Neuronal stem cell (in vitro differentiated cells): ENCODE measurements at regions not wholly inside any gene's neighbourhood (a gene's known extent, or its start where the extent isn't known, plus 50 kb on each side); places are given as distances from the start of the nearest gene placed in this dataset.

ENCODE experiments used
- DNase-seq: peaks from one replicate; pipeline ENCODE4 v3.0.0-alpha.2; 2013; ENCODE audit warnings: low spot score
- H2AFZ ChIP-seq: one replicate; pipeline ENCODE4 v1.6.1; 2013; ENCODE audit warnings: mild to moderate bottlenecking, low read length, inconsistent platforms
- H2AK5ac ChIP-seq: 2 replicates; pipeline ENCODE4 v1.6.1; 2013; ENCODE audit warnings: low read depth, mild to moderate bottlenecking, inconsistent platforms, low read length, moderate library complexity, mixed read lengths
- H2BK120ac ChIP-seq: 2 replicates; pipeline ENCODE4 v1.6.1; 2013; ENCODE audit warnings: low read depth, mild to moderate bottlenecking, inconsistent platforms, low read length, moderate library complexity, mixed read lengths
- H2BK12ac ChIP-seq: one replicate; pipeline ENCODE4 v1.6.1; 2013; ENCODE audit warnings: low read length, inconsistent platforms
- H2BK15ac ChIP-seq: 2 replicates; pipeline ENCODE4 v1.6.1; 2013; ENCODE audit warnings: mild to moderate bottlenecking, low read length, inconsistent platforms, mixed read lengths
- H2BK5ac ChIP-seq: one replicate; pipeline ENCODE4 v1.6.1; 2013; ENCODE audit warnings: inconsistent platforms, mild to moderate bottlenecking, low read length, moderate library complexity
- H3K14ac ChIP-seq: one replicate; pipeline ENCODE4 v1.6.1; 2013; ENCODE audit warnings: low read length, inconsistent platforms
- H3K18ac ChIP-seq: 2 replicates; pipeline ENCODE4 v1.6.1; 2013; ENCODE audit warnings: low read length, inconsistent platforms
- H3K23ac ChIP-seq: 2 replicates; pipeline ENCODE4 v1.6.1; 2013; ENCODE audit warnings: low read depth, mild to moderate bottlenecking, mixed read lengths, low read length, inconsistent platforms; ENCODE audit not compliant: poor library complexity
- H3K27ac ChIP-seq: replicated peaks from 3 replicates; pipeline ENCODE4 v1.5.1; 2013; ENCODE audit warnings: low read length, inconsistent platforms
- H3K27me3 ChIP-seq, 3 experiments: 2 replicates each; pipeline ENCODE4 v1.6.1; 2013; ENCODE audit warnings: low read length in 3 of 3, mild to moderate bottlenecking in 2 of 3, inconsistent platforms in 1 of 3, low read depth in 1 of 3, mixed read lengths in 1 of 3, moderate library complexity in 1 of 3; ENCODE audit not compliant: control insufficient read depth in 3 of 3, insufficient read depth in 3 of 3
- H3K36me3 ChIP-seq, 2 donors: replicated peaks in 1 of 2; 2 replicates each; pipeline ENCODE4 v1.6.1; 2013; ENCODE audit warnings: low read length in 2 of 2; ENCODE audit not compliant: control insufficient read depth in 2 of 2, insufficient read depth in 2 of 2
- H3K4ac ChIP-seq: 2 replicates; pipeline ENCODE4 v1.6.1; 2013; ENCODE audit warnings: inconsistent platforms, mild to moderate bottlenecking, low read length, moderate library complexity
- H3K4me1 ChIP-seq, 2 donors: 1 replicate in 1 of 2; 2 replicates in 1 of 2; pipeline ENCODE4 v1.6.1; 2013; ENCODE audit warnings: low read length in 2 of 2, low read depth in 1 of 2; ENCODE audit not compliant: control insufficient read depth in 2 of 2, insufficient read depth in 1 of 2
- H3K4me2 ChIP-seq: one replicate; pipeline ENCODE4 v1.6.1; 2013; ENCODE audit warnings: mild to moderate bottlenecking, low read length, inconsistent platforms; ENCODE audit not compliant: insufficient read depth, poor library complexity, severe bottlenecking
- H3K4me3 ChIP-seq, 2 donors: 2 replicates each; pipeline ENCODE4 v1.5.1; 2013; ENCODE audit warnings: low read length in 2 of 2, mild to moderate bottlenecking in 2 of 2, inconsistent platforms in 1 of 2, moderate library complexity in 1 of 2
- H3K79me1 ChIP-seq: one replicate; pipeline ENCODE4 v1.6.1; 2013; ENCODE audit warnings: low read depth, mild to moderate bottlenecking, inconsistent platforms, low read length, moderate library complexity
- H3K9ac ChIP-seq: one replicate; pipeline ENCODE4 v1.6.1; 2013; ENCODE audit warnings: mild to moderate bottlenecking, low read depth, low read length, inconsistent platforms; ENCODE audit not compliant: poor library complexity
- H3K9me3 ChIP-seq, 2 donors: replicated peaks in 1 of 2; 2 replicates each; pipeline versions ENCODE3 to v1.6.1; 2013; ENCODE audit warnings: low read length in 2 of 2, mild to moderate bottlenecking in 2 of 2, inconsistent platforms in 1 of 2, low read depth in 1 of 2, mixed read lengths in 1 of 2, moderate library complexity in 1 of 2; ENCODE audit not compliant: control insufficient read depth in 2 of 2, insufficient read depth in 1 of 2
- H4K8ac ChIP-seq: one replicate; pipeline ENCODE4 v1.6.1; 2013; ENCODE audit warnings: low read depth, mild to moderate bottlenecking, inconsistent platforms, low read length, moderate library complexity
- H4K91ac ChIP-seq: one replicate; pipeline ENCODE4 v1.6.1; 2013; ENCODE audit warnings: low read length, low read depth, mild to moderate bottlenecking, inconsistent platforms; ENCODE audit not compliant: poor library complexity
- WGBS, 2 donors: extraction: QIAGEN DNeasy Blood & Tissue Kit; methylation state at CpG; one replicate each; pipeline ENCODE4 v1.1.7; 2013; ENCODE audit warnings: missing lambda C conversion rate in 2 of 2, mixed read lengths in 1 of 2; ENCODE audit not compliant: insufficient read length in 2 of 2, insufficient replicate concordance in 1 of 2; ENCODE audit errors: extremely low coverage in 2 of 2; 5-methylcytosine and 5-hydroxymethylcytosine counted together

GRCh38 chr2:60002183-60002867 lies 551.1 kb downstream of the BCL11A start:
- H2BK120ac ChIP-seq, result no peak overlapping the region
- no peak overlapping the region for H4K8ac ChIP-seq
- no peak overlapping the region for H2BK5ac ChIP-seq
- no peak overlapping the region for H3K4me3 ChIP-seq
- H3K9ac ChIP-seq, result no peak overlapping the region
- H4K91ac ChIP-seq, result no peak overlapping the region
- no peak overlapping the region for H3K14ac ChIP-seq
- no peaks in the 10 kb centered on the region for H3K36me3 ChIP-seq
- WGBS, 2 donors, result no CpG with 5 or more reads among the region's 3 CpGs
- no peaks in the 10 kb centered on the region for H3K79me1 ChIP-seq
- no peak overlapping the region for H3K4ac ChIP-seq
- no peak for DNase-seq
- no peak overlapping the region for H2AK5ac ChIP-seq
- H2AFZ ChIP-seq, result no peak overlapping the region
- H3K4me1 ChIP-seq, result peaks cover 0 to 2% of the 10 kb centered on the region in 2 donors
- no peak overlapping the region for H3K18ac ChIP-seq
- H3K9me3 ChIP-seq, result no peaks in the 10 kb centered on the region
- H3K4me2 ChIP-seq, result no peak overlapping the region
- H3K27ac ChIP-seq, result no peak overlapping the region
- H2BK15ac ChIP-seq, result no peak overlapping the region
- H3K23ac ChIP-seq, result no peak overlapping the region
- H3K27me3 ChIP-seq, result no peaks in the 10 kb centered on the region
- no peak overlapping the region for H2BK12ac ChIP-seq

GRCh38 chr2:60000686-60001085 lies 552.8 kb downstream of the BCL11A start:
- no peak overlapping the region for H3K27ac ChIP-seq
- H2AFZ ChIP-seq, result no peak overlapping the region
- no peak overlapping the region for H2BK5ac ChIP-seq
- H3K14ac ChIP-seq, result no peak overlapping the region
- H3K9ac ChIP-seq, result no peak overlapping the region
- no peaks in the 10 kb centered on the region for H3K9me3 ChIP-seq
- H3K27me3 ChIP-seq, result no peaks in the 10 kb centered on the region
- no peak overlapping the region for H3K23ac ChIP-seq
- no peak for DNase-seq
- no peak overlapping the region for H3K18ac ChIP-seq
- H4K91ac ChIP-seq, result no peak overlapping the region
- H3K4me3 ChIP-seq, result no peak overlapping the region
- no peak overlapping the region for H3K4ac ChIP-seq
- no peaks in the 10 kb centered on the region for H3K79me1 ChIP-seq
- H3K4me1 ChIP-seq, result peaks cover 0 to 2% of the 10 kb centered on the region in 2 donors
- H2BK12ac ChIP-seq, result no peak overlapping the region
- H4K8ac ChIP-seq, result no peak overlapping the region
- H2BK120ac ChIP-seq, result no peak overlapping the region
- H3K4me2 ChIP-seq, result no peak overlapping the region
- H2AK5ac ChIP-seq, result no peak overlapping the region
- H2BK15ac ChIP-seq, result no peak overlapping the region
- H3K36me3 ChIP-seq, result no peaks in the 10 kb centered on the region

GRCh38 chr2:59998324-59998723 lies 555.1 kb downstream of the BCL11A start:
- Histone ChIP-seq H4K91ac (no peak overlapping the region), H3K27me3 (no peaks in the 10 kb centered on the region), H3K14ac (no peak overlapping the region), H3K27ac (no peak overlapping the region), H3K4ac (no peak overlapping the region), H2AFZ (no peak overlapping the region), H2AK5ac (no peak overlapping the region), H3K9me3 (no peaks in the 10 kb centered on the region), H3K18ac (no peak overlapping the region), H2BK5ac (no peak overlapping the region), H2BK120ac (no peak overlapping the region), H3K4me2 (no peak overlapping the region), H3K23ac (no peak overlapping the region), H3K9ac (no peak overlapping the region), H3K4me1 (peaks cover 0 to 4% of the 10 kb centered on the region in 2 donors), H4K8ac (no peak overlapping the region), H2BK15ac (no peak overlapping the region), H3K36me3 (no peaks in the 10 kb centered on the region), H3K79me1 (no peaks in the 10 kb centered on the region), H3K4me3 (no peak overlapping the region), H2BK12ac (no peak overlapping the region)
- no peak for DNase-seq

GRCh38 chr2:59997371-59997770 lies 556.1 kb downstream of the BCL11A start:
- Histone ChIP-seq H3K4me1 (peaks cover 0 to 4% of the 10 kb centered on the region in 2 donors), H2AFZ (no peak overlapping the region), H3K79me1 (no peaks in the 10 kb centered on the region), H3K18ac (no peak overlapping the region), H2BK120ac (no peak overlapping the region), H3K9me3 (no peaks in the 10 kb centered on the region), H3K14ac (no peak overlapping the region), H2AK5ac (no peak overlapping the region), H3K4me2 (no peak overlapping the region), H2BK5ac (no peak overlapping the region), H3K36me3 (no peaks in the 10 kb centered on the region), H3K27me3 (no peaks in the 10 kb centered on the region), H3K23ac (no peak overlapping the region), H2BK15ac (no peak overlapping the region), H4K8ac (no peak overlapping the region), H3K4me3 (no peak overlapping the region), H4K91ac (no peak overlapping the region), H3K9ac (no peak overlapping the region), H2BK12ac (no peak overlapping the region), H3K27ac (no peak overlapping the region), H3K4ac (no peak overlapping the region)
- DNase-seq, result no peak
- no CpG with 5 or more reads among the region's 3 CpGs for WGBS, 2 donors
